Prostate gland (tissue), 2 donors: ENCODE measurements at regions not wholly inside any gene's neighbourhood (a gene's known extent, or its start where the extent isn't known, plus 50 kb on each side); places are given as distances from the start of the nearest gene placed in this dataset.

Source experiments
- POLR2A ChIP-seq: fragments of 450-650 bp; IDR thresholded peaks from one replicate; pipeline ENCODE4 v1.6.1; 2016; ENCODE audit warnings: antibody characterized with exemption, mild to moderate bottlenecking
- TF ChIP-seq, protein P1 (sequence below), 4 experiments: fragments of 200-600 bp in 2 of 4; fragments of 450-650 bp in 2 of 4; sonication (generic) in 2 of 4; IDR thresholded peaks; 1 replicate in 3 of 4; 2 replicates in 1 of 4; pipeline ENCODE4 v1.5.1; 2016 to 2019; ENCODE audit warnings: antibody characterized with exemption in 4 of 4, mild to moderate bottlenecking in 2 of 4, moderate library complexity in 2 of 4

DNA sequence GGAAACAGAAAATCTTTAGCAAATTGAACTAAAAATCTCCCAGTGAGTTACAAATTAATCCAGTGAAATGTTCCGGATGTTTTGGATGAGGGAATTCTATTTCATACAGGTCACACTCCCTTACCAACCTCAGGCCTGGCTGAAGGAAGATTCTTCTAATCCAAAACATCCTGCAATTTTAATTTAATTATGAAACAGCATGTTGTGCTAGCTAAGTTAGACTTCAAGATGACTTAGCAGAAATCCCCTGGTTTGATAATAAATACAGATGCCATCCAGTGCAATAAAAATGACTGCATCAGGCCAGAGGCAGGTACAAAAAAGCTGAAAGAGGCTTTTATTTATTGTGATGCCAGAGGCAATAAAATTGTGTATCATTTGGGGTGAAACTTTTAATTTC is 96.7 kb upstream of the CLDN10 start:
- TF ChIP-seq, protein P1, sequence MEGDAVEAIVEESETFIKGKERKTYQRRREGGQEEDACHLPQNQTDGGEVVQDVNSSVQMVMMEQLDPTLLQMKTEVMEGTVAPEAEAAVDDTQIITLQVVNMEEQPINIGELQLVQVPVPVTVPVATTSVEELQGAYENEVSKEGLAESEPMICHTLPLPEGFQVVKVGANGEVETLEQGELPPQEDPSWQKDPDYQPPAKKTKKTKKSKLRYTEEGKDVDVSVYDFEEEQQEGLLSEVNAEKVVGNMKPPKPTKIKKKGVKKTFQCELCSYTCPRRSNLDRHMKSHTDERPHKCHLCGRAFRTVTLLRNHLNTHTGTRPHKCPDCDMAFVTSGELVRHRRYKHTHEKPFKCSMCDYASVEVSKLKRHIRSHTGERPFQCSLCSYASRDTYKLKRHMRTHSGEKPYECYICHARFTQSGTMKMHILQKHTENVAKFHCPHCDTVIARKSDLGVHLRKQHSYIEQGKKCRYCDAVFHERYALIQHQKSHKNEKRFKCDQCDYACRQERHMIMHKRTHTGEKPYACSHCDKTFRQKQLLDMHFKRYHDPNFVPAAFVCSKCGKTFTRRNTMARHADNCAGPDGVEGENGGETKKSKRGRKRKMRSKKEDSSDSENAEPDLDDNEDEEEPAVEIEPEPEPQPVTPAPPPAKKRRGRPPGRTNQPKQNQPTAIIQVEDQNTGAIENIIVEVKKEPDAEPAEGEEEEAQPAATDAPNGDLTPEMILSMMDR (IDR thresholded peaks at IDR 0.05), result no peak
- no peak for TF ChIP-seq POLR2A
